ENCODE measurements at regions not wholly inside any gene's neighbourhood (a gene's known extent, or its start where the extent isn't known, plus 50 kb on each side); places are given as distances from the start of the nearest gene placed in this dataset.

DNA sequence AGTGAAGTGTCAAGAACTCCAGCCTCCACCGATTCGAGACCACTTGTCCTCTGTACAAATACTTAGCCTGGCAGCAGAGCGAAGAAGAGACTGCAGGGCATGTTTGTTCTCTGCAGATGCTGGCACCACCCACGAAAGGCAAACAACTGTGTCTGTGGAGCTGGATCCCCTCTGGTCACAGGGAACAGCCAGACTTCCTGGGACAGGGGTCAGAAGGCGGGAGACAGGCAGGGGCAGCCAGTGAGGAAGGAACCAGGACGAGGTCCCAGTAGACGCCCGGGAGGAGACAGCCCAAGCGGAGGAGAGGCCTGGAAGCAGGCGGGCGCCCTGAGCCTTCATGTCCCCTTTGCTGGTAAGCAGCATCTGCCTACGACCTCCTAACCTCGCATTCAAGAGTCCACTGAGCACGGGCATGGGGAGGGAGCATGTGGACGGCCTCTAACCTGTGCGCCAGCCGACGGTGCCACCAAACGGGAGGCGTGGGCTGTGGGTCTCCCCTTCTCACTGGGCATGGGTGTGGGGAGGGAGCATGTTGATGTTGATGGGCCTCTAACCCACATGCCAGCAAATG lies 265.5 kb downstream of the DLL1 start:
- TF ChIP-seq, protein P1, sequence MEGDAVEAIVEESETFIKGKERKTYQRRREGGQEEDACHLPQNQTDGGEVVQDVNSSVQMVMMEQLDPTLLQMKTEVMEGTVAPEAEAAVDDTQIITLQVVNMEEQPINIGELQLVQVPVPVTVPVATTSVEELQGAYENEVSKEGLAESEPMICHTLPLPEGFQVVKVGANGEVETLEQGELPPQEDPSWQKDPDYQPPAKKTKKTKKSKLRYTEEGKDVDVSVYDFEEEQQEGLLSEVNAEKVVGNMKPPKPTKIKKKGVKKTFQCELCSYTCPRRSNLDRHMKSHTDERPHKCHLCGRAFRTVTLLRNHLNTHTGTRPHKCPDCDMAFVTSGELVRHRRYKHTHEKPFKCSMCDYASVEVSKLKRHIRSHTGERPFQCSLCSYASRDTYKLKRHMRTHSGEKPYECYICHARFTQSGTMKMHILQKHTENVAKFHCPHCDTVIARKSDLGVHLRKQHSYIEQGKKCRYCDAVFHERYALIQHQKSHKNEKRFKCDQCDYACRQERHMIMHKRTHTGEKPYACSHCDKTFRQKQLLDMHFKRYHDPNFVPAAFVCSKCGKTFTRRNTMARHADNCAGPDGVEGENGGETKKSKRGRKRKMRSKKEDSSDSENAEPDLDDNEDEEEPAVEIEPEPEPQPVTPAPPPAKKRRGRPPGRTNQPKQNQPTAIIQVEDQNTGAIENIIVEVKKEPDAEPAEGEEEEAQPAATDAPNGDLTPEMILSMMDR (IDR thresholded peaks at IDR 0.05; ENCODE audit: extremely low read depth in 1 of 2, insufficient read depth in 1 of 2, low read depth in 1 of 2, low read length in 2 of 2): no peak
- no peak for TF ChIP-seq MYC (IDR thresholded peaks at IDR 0.05; ENCODE audit: low read depth, low read length)
- TF ChIP-seq POLR2A (IDR thresholded peaks at IDR 0.05; ENCODE audit: low read depth, low read length): no peak
- TF ChIP-seq JUN (IDR thresholded peaks at IDR 0.05; ENCODE audit: borderline replicate concordance, insufficient read depth, insufficient read length, low read depth): no peak
- TF ChIP-seq EZH2 (IDR thresholded peaks at IDR 0.05; ENCODE audit: borderline replicate concordance, low read depth, low read length, severe bottlenecking): no peak
- no peak for TF ChIP-seq POLR2AphosphoS5 (IDR thresholded peaks at IDR 0.05; ENCODE audit: insufficient read depth, low read depth, low read length)
- TF ChIP-seq FOS (IDR thresholded peaks at IDR 0.05; ENCODE audit: borderline replicate concordance, insufficient read depth, low read length): no peak
- TF ChIP-seq MAX (IDR thresholded peaks at IDR 0.05; ENCODE audit: insufficient read depth, insufficient read length): no peak
